Testis (tissue), 2 donors: ENCODE measurements at regions not wholly inside any gene's neighbourhood (a gene's known extent, or its start where the extent isn't known, plus 50 kb on each side); places are given as distances from the start of the nearest gene placed in this dataset.

Experiments
- CTCF ChIP-seq, 3 experiments: fragments of 450-650 bp in 2 of 3; fragments of 200-600 bp in 1 of 3; sonication (generic) in 1 of 3; IDR thresholded peaks; one replicate each; pipeline ENCODE4 v1.5.1; 2016 to 2019; ENCODE audit warnings: antibody characterized with exemption in 3 of 3, mild to moderate bottlenecking in 2 of 3, moderate library complexity in 1 of 3
- POLR2A ChIP-seq: fragments of 450-650 bp; IDR thresholded peaks from one replicate; pipeline ENCODE4 v1.6.1; 2017; ENCODE audit warnings: antibody characterized with exemption, mild to moderate bottlenecking, moderate library complexity

DNA sequence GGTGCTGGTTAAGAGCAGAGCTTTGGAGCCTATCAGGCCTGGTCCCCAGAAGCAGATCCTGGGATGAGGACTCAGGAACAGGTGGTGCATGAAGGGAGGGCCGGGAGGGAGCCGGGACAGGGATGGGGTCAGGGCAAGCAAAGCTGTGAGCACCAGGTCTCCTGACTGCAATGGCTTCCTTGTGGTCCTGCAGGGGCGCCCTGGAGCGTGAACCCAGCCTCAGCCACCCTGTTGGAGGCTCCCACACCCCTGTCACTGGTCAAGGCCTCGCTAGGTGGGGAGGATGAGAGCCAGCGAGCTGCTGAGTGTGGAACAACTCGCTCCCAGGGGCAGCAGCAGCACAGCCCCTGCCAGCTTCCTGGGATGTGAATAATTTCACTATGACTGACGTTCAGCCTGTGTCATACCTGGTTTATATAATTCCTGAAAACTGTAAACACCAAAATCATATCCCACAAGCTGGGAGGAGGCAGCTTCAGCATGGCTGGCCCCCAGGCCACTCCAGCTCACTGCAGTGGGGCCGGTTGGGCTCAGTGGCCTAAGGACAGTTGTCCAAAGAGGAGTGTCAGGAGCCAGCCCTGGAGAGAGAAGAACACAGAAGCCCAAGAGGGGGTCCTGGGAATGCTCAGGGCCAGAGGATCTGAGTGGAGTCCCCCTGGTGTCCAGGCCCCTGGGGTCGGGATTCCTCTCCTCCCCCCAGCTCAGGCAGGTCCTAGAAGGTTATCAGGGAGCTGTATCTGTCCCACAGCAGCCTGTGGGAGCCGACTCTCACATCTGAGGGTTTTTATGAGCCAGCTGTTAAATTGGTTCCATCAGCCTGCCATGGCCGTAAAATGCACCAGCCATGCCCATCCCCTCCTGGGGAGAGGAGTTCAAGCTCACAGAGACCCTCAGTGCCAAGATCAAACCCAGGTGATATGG, 272.9 kb downstream of the ADGRD1 start:
- TF ChIP-seq POLR2A (no peak), CTCF (IDR thresholded peaks at IDR 0.05) (no peak)
